A549 (cell line): ENCODE measurements at regions not wholly inside any gene's neighbourhood (a gene's known extent, or its start where the extent isn't known, plus 50 kb on each side); places are given as distances from the start of the nearest gene placed in this dataset.
A peak's percentile ranks its signal among the peaks of the same experiment; 100 is the strongest.

Experiments used
- ATAC-seq, 2 experiments: fragments of 200-7000 bp in 1 of 2; fragments of >200 bp in 1 of 2; cut with Nextera tagmentation in 1 of 2; cut with Tn5 transposase in 1 of 2; 3 replicates each; pipeline versions ENCODE4 v1.8.0 to v1.9.1; 2018 to 2020; ENCODE audit warnings: mild to moderate bottlenecking in 1 of 2, moderate library complexity in 1 of 2
- CTCF ChIA-PET: fragments of 300-600 bp; sonication (Branson Sonifier 250); formaldehyde crosslinking; extraction: SDS; loops from one replicate; lab custom pipeline; 2021; ENCODE audit warnings: antibody characterized with exemption, inconsistent platforms; lab: Yijun Ruan, JAX
- POLR2A ChIA-PET: fragments of 350-600 bp; formaldehyde crosslinking; extraction: SDS; loops from one replicate; lab custom pipeline; 2021; ENCODE audit warnings: antibody characterized with exemption, inconsistent platforms; lab: Yijun Ruan, JAX
- DNase-seq, 2 experiments: peaks; one replicate each; pipeline versions ENCODE4 v3.0.0 to v3.0.0-alpha.2; 2011 to 2016; ENCODE audit warnings: low read depth in 1 of 2, low spot score in 1 of 2
- FAIRE-seq: peaks from 2 replicates; lab custom pipeline; 2011; peaks lifted over from hg19 to GRCh38; lab: Jason Lieb, UNC
- H3K27ac ChIP-seq, 2 experiments: fragments of >200 bp; sonication (Bioruptor Twin); formaldehyde crosslinking; 3 replicates each; pipeline ENCODE4 v1.5.1; 2016 to 2017
- H3K4me1 ChIP-seq: fragments of >200 bp; sonication (Bioruptor Twin); formaldehyde crosslinking; 3 replicates; pipeline ENCODE4 v1.6.1; 2016
- H3K4me2 ChIP-seq: fragments of >200 bp; sonication (Bioruptor Twin); formaldehyde crosslinking; 3 replicates; pipeline ENCODE4 v1.6.1; 2016
- H3K4me3 ChIP-seq: fragments of >200 bp; sonication (Bioruptor Twin); formaldehyde crosslinking; 3 replicates; pipeline ENCODE4 v1.5.1; 2016
- H3K9me3 ChIP-seq: fragments of >200 bp; sonication (Bioruptor Twin); formaldehyde crosslinking; 3 replicates; pipeline ENCODE4 v1.6.1; 2016
- BCL3 ChIP-seq: fragments of >200 bp; sonication (Bioruptor Twin); formaldehyde crosslinking; IDR thresholded peaks from 3 replicates; pipeline ENCODE4 v1.6.1; 2016
- CEBPB ChIP-seq, 2 experiments: fragments of >200 bp in 1 of 2; sonication (Bioruptor Twin) in 1 of 2; formaldehyde crosslinking in 1 of 2; IDR thresholded peaks; 2 replicates each; pipeline ENCODE4 v1.6.1; 2012 to 2016
- CHD2 ChIP-seq: fragments of 150-350 bp; IDR thresholded peaks from 2 replicates; pipeline ENCODE4 v1.6.1; 2014; ENCODE audit warnings: low read length; ENCODE audit not compliant: partially characterized antibody
- CTCF ChIP-seq: fragments of >200 bp; sonication (Bioruptor Twin); formaldehyde crosslinking; IDR thresholded peaks from 3 replicates; pipeline ENCODE4 v1.5.1; 2016
- EHF ChIP-seq: fragments of 250-450 bp; sonication (Bioruptor Pico); IDR thresholded peaks from 2 replicates; pipeline ENCODE4 v1.5.0; 2020; ENCODE audit warnings: mild to moderate bottlenecking
- EHMT2 ChIP-seq: fragments of 200-600 bp; sonication (generic); IDR thresholded peaks from 2 replicates; pipeline ENCODE4 v1.6.1; 2016; ENCODE audit warnings: antibody characterized with exemption, low read depth, mild to moderate bottlenecking, moderate library complexity
- FOSL2 ChIP-seq, 2 experiments: fragments of 450-650 bp in 1 of 2; fragments of >200 bp in 1 of 2; sonication (Bioruptor Twin) in 1 of 2; formaldehyde crosslinking; IDR thresholded peaks; 2 replicates each; pipeline versions ENCODE4 v1.5.0 to v1.6.1; 2016 to 2020; ENCODE audit warnings: mild to moderate bottlenecking in 1 of 2, moderate library complexity in 1 of 2
- GATA3 ChIP-seq: IDR thresholded peaks from 2 replicates; pipeline ENCODE4 v1.6.1; 2012; ENCODE audit warnings: borderline replicate concordance
- HDAC2 ChIP-seq: fragments of 200-600 bp; sonication (generic); IDR thresholded peaks from 2 replicates; pipeline ENCODE4 v1.6.1; 2016
- JUNB ChIP-seq: fragments of >200 bp; sonication (Bioruptor Twin); formaldehyde crosslinking; IDR thresholded peaks from 2 replicates; pipeline ENCODE4 v1.6.1; 2016
- KDM1A ChIP-seq: fragments of 200-600 bp; sonication (generic); IDR thresholded peaks from 2 replicates; pipeline ENCODE4 v1.6.1; 2016; ENCODE audit warnings: low read depth, mild to moderate bottlenecking
- MAZ ChIP-seq: fragments of 150-350 bp; IDR thresholded peaks from 2 replicates; pipeline ENCODE4 v1.6.1; 2014; ENCODE audit warnings: antibody characterized with exemption, low read depth, low read length, borderline replicate concordance
- NFE2L2 ChIP-seq: fragments of 150-350 bp; conservative IDR thresholded peaks from 2 replicates; pipeline ENCODE4 v1.6.1; 2014; ENCODE audit warnings: low read length
- NPAS2 ChIP-seq: fragments of 250-450 bp; sonication (Bioruptor Pico); IDR thresholded peaks from 2 replicates; pipeline ENCODE4 v1.8.0; 2022; ENCODE audit warnings: mild to moderate bottlenecking, moderate library complexity, borderline replicate concordance
- NR3C1 ChIP-seq: fragments of >200 bp; sonication (Bioruptor Twin); formaldehyde crosslinking; IDR thresholded peaks from 3 replicates; pipeline ENCODE4 v1.6.1; 2017
- PHF8 ChIP-seq: fragments of 200-600 bp; sonication (generic); IDR thresholded peaks from 2 replicates; pipeline ENCODE4 v1.6.1; 2016; ENCODE audit warnings: low read depth, mild to moderate bottlenecking, antibody characterized with exemption, moderate library complexity, borderline replicate concordance
- RAD21 ChIP-seq, 2 experiments: fragments of >200 bp in 1 of 2; sonication (Bioruptor Twin) in 1 of 2; formaldehyde crosslinking in 1 of 2; IDR thresholded peaks in 1 of 2; conservative IDR thresholded peaks in 1 of 2; 2 replicates in 1 of 2; 3 replicates in 1 of 2; pipeline ENCODE4 v1.6.1; 2012 to 2018; ENCODE audit warnings: inconsistent platforms in 1 of 2
- RARB ChIP-seq: fragments of 250-450 bp; sonication (Bioruptor Pico); IDR thresholded peaks from 2 replicates; pipeline ENCODE4 v1.8.0; 2021; ENCODE audit warnings: mild to moderate bottlenecking, moderate library complexity
- SREBF2 ChIP-seq: fragments of 450-650 bp; IDR thresholded peaks from 2 replicates; pipeline ENCODE4 v1.6.1; 2014; ENCODE audit warnings: mild to moderate bottlenecking, moderate library complexity
- TP53 ChIP-seq: fragments of 250-450 bp; sonication (Bioruptor Pico); IDR thresholded peaks from 2 replicates; pipeline ENCODE4 v1.5.0; 2021; ENCODE audit warnings: mild to moderate bottlenecking, moderate library complexity
- ZC3H11A ChIP-seq: fragments of 450-650 bp; IDR thresholded peaks from 2 replicates; pipeline ENCODE4 v1.6.1; 2014; ENCODE audit warnings: antibody characterized with exemption, mild to moderate bottlenecking
- ZFP36 ChIP-seq: fragments of 450-650 bp; IDR thresholded peaks from 2 replicates; pipeline ENCODE4 v1.6.1; 2014; ENCODE audit warnings: borderline replicate concordance; ENCODE audit not compliant: partially characterized antibody
- WGBS: methylation state at CpG from one replicate; pipeline ENCODE4 v1.1.6; 2017; ENCODE audit errors: missing lambda C conversion rate; 5-methylcytosine and 5-hydroxymethylcytosine counted together

- Histone ChIP-seq H3K9me3 (no peaks in the 10 kb centered on the region), H3K4me2 (peak overlapping the region; percentile 38; the same call in 1 of the 3 replicates), H3K4me3 (no peak overlapping the region), H3K4me1 (peaks cover 9% of the 10 kb centered on the region), H3K27ac (no peak overlapping the region)
- TF ChIP-seq HDAC2 (no peak), MAZ (no peak), RAD21 (conservative IDR thresholded peaks at IDR 0.05 in 1 of 2, IDR thresholded peaks at IDR 0.05 in 1 of 2) (no peak), TP53 (CRISPR knock-in tag) (no peak), EHF (CRISPR knock-in tag) (no peak), JUNB (no peak), GATA3 (no peak), CHD2 (no peak)
- DNase-seq, result no peak
- WGBS, result 57% methylated on average over 3 of the region's 3 CpGs
- no peak for ATAC-seq
- no peak for FAIRE-seq
- ChIA-PET CTCF (interaction anchor here (1.5 kb wide), 1 partner anchor 430 kb away, joined by 3 read pairs; no protein-coding TSS in a partner anchor), POLR2A (no interaction called here)
These were observed 689.3 kb upstream of the CCDC54 start for GRCh38 chr3:106687905-106688304.

- POLR2A ChIA-PET, result interaction anchor here (0.8 kb wide), 1 partner anchor 1041 kb away, joined by 3 read pairs; no protein-coding TSS in a partner anchor
- Histone ChIP-seq H3K27ac (no peak overlapping the region), H3K4me3 (no peak overlapping the region), H3K4me2 (peak overlapping the region; percentile 38), H3K4me1 (peaks cover 9% of the 10 kb centered on the region), H3K9me3 (no peaks in the 10 kb centered on the region)
- CTCF ChIA-PET, result interaction anchor here (0.7 to 1.5 kb wide), 2 partner anchors 78 to 429 kb away, joined by 3 read pairs; no protein-coding TSS in a partner anchor
- DNase-seq (peak; percentile 20 to 41), ATAC-seq (peak; percentile 48 to 73; a peak in 4 of 6 replicates), FAIRE-seq (no peak)
- 0% methylated on average over 2 of the region's 2 CpGs for WGBS
- TF ChIP-seq CEBPB (IDR thresholded peaks at IDR 0.05) (peak; percentile 87 to 88), CTCF (no peak), FOSL2 (IDR thresholded peaks at IDR 0.05) (peak; percentile 56), FOSL2 (CRISPR knock-in tag; IDR thresholded peaks at IDR 0.05) (peak; percentile 61), ZFP36 (no peak), RARB (CRISPR knock-in tag) (no peak), SREBF2 (no peak)
These were observed 688.8 kb upstream of the CCDC54 start for GRCh38 chr3:106688464-106688863.

GRCh38 chr3:106691476-106691875 is 685.8 kb upstream of the CCDC54 start:
- Histone ChIP-seq H3K27ac (no peak overlapping the region), H3K4me3 (no peak overlapping the region), H3K9me3 (no peaks in the 10 kb centered on the region), H3K4me1 (peaks cover 9% of the 10 kb centered on the region), H3K4me2 (no peak overlapping the region)
- TF ChIP-seq NFE2L2, result no peak
- TF ChIP-seq NR3C1, result no peak
- TF ChIP-seq ZC3H11A, result no peak
- no peak for TF ChIP-seq EHMT2
- no peak for FAIRE-seq
- ATAC-seq, result no peak
- CTCF ChIA-PET, result interaction anchor here (0.9 kb wide), 1 partner anchor 12 kb away, joined by 3 read pairs; no protein-coding TSS in a partner anchor
- POLR2A ChIA-PET, result no interaction called here
- no peak for DNase-seq
- 62% methylated on average over 4 of the region's 4 CpGs for WGBS

GRCh38 chr3:106692624-106693023 is 684.6 kb upstream of the CCDC54 start:
- ChIA-PET POLR2A (no interaction called here), CTCF (interaction anchor here (0.6 kb wide), 1 partner anchor 353 kb away, joined by 3 read pairs; no protein-coding TSS in a partner anchor)
- Histone ChIP-seq H3K4me1 (peaks cover 9% of the 10 kb centered on the region), H3K4me3 (no peak overlapping the region), H3K9me3 (no peaks in the 10 kb centered on the region), H3K4me2 (no peak overlapping the region), H3K27ac (no peak overlapping the region)
- 31% methylated on average over 3 of the region's 3 CpGs for WGBS
- FAIRE-seq, result no peak
- TF ChIP-seq SREBF2, result no peak
- TF ChIP-seq NPAS2 (CRISPR knock-in tag), result no peak
- no peak for TF ChIP-seq PHF8
- no peak for TF ChIP-seq KDM1A
- no peak for TF ChIP-seq BCL3
- DNase-seq, result no peak
- ATAC-seq, result no peak
